Spleen (tissue), 11 donors: ENCODE measurements at regions not wholly inside any gene's neighbourhood (a gene's known extent, or its start where the extent isn't known, plus 50 kb on each side); places are given as distances from the start of the nearest gene placed in this dataset.

Source experiments
- DNase-seq: peaks from one replicate; pipeline ENCODE4 v3.0.0-alpha.2; 2020
- H3K27ac ChIP-seq, 8 donors: fragments of 200-600 bp; sonication (generic) in 7 of 8; 1 replicate in 4 of 8; 2 replicates in 4 of 8; pipeline versions ENCODE4 v1.5.0 to v1.8.0; 2016 to 2021; ENCODE audit warnings: inconsistent platforms in 4 of 8, mild to moderate bottlenecking in 4 of 8, moderate library complexity in 1 of 8
- H3K27me3 ChIP-seq, 7 donors: fragments of 200-600 bp; sonication (generic) in 6 of 7; replicated peaks in 1 of 7; 1 replicate in 4 of 7; 2 replicates in 3 of 7; pipeline versions ENCODE4 v1.5.0 to v1.8.0; 2016 to 2021; ENCODE audit warnings: inconsistent platforms in 3 of 7, mild to moderate bottlenecking in 1 of 7
- H3K36me3 ChIP-seq, 6 donors: fragments of 200-600 bp; sonication (generic) in 5 of 6; 1 replicate in 4 of 6; 2 replicates in 2 of 6; pipeline versions ENCODE4 v1.5.0 to v1.8.0; 2016 to 2021; ENCODE audit warnings: inconsistent platforms in 2 of 6
- H3K4me1 ChIP-seq, 6 donors: fragments of 200-600 bp; sonication (generic) in 5 of 6; 1 replicate in 3 of 6; 2 replicates in 3 of 6; pipeline versions ENCODE4 v1.5.0 to v1.8.0; 2016 to 2021; ENCODE audit warnings: inconsistent platforms in 3 of 6
- H3K4me3 ChIP-seq, 8 donors: fragments of 200-600 bp; sonication (generic) in 7 of 8; 1 replicate in 4 of 8; 2 replicates in 4 of 8; pipeline versions ENCODE4 v1.5.0 to v1.8.0; 2016 to 2021; ENCODE audit warnings: inconsistent platforms in 4 of 8, mild to moderate bottlenecking in 4 of 8, moderate library complexity in 2 of 8
- H3K9me3 ChIP-seq, 8 donors: fragments of 200-600 bp; sonication (generic) in 7 of 8; 1 replicate in 4 of 8; 2 replicates in 4 of 8; pipeline versions ENCODE4 v1.5.0 to v1.8.0; 2016 to 2021; ENCODE audit warnings: inconsistent platforms in 4 of 8
- POLR2A ChIP-seq, 3 donors: fragments of 450-650 bp; IDR thresholded peaks; one replicate each; pipeline ENCODE4 v1.5.1; 2017; ENCODE audit warnings: antibody characterized with exemption in 3 of 3, mild to moderate bottlenecking in 1 of 3
- POLR2AphosphoS5 ChIP-seq, 3 donors: sonication (generic); formaldehyde crosslinking; IDR thresholded peaks; one replicate each; pipeline ENCODE4 v1.5.1; 2017; ENCODE audit warnings: antibody characterized with exemption in 3 of 3
- whole genome bisulfite sequencing, 5 donors: extraction: QIAGEN DNeasy Blood & Tissue Kit in 3 of 5; methylation state at CpG; one replicate each; pipeline versions ENCODE4 v1.1.5 to v1.1.7; 2013 to 2018; 5-methylcytosine and 5-hydroxymethylcytosine counted together
- intact Hi-C: fragments of 100-400 bp; cut with DNase I; formaldehyde crosslinking; loops from one replicate; pipeline ENCODE4 v1.15.0; 2023; ENCODE audit warnings: low total_unique reads
- TF ChIP-seq, protein P1 (sequence below), 11 experiments: fragments of 200-600 bp in 7 of 11; fragments of 450-650 bp in 4 of 11; sonication (generic) in 4 of 11; IDR thresholded peaks in 8 of 11; conservative IDR thresholded peaks in 3 of 11; 1 replicate in 7 of 11; 2 replicates in 4 of 11; pipeline versions ENCODE4 v1.4.0 to v1.8.0; 2016 to 2021; ENCODE audit warnings: antibody characterized with exemption in 11 of 11, inconsistent platforms in 4 of 11, mild to moderate bottlenecking in 1 of 11
- donor health status: healthy with polysubstance abuse.
- donor health status: DM: no; HTN: no; CAD: no; lungs with moderate emphysema.
- donor health status: DM: no; HTN: no; CAD: no.
- donor health status: Bipolar disorder and iron deficiency.
- donor health status: healthy.
- donor health status: DM: no; HTN: no; CAD: no.
- donor health status: DM: yes; HTN: yes; CAD: no.

- Histone ChIP-seq H3K4me1 (no peaks in the 10 kb centered on the region), H3K27me3 (no peaks in the 10 kb centered on the region), H3K4me3 (no peak overlapping the region), H3K27ac (no peak overlapping the region), H3K36me3 (no peaks in the 10 kb centered on the region), H3K9me3 (no peaks in the 10 kb centered on the region)
- 71 to 86% (median 79%) methylated on average over 4 of the region's 4 CpGs for WGBS, 5 donors
- intact Hi-C loops: no loop called here
- no peak for DNase-seq
- TF ChIP-seq, protein P1, sequence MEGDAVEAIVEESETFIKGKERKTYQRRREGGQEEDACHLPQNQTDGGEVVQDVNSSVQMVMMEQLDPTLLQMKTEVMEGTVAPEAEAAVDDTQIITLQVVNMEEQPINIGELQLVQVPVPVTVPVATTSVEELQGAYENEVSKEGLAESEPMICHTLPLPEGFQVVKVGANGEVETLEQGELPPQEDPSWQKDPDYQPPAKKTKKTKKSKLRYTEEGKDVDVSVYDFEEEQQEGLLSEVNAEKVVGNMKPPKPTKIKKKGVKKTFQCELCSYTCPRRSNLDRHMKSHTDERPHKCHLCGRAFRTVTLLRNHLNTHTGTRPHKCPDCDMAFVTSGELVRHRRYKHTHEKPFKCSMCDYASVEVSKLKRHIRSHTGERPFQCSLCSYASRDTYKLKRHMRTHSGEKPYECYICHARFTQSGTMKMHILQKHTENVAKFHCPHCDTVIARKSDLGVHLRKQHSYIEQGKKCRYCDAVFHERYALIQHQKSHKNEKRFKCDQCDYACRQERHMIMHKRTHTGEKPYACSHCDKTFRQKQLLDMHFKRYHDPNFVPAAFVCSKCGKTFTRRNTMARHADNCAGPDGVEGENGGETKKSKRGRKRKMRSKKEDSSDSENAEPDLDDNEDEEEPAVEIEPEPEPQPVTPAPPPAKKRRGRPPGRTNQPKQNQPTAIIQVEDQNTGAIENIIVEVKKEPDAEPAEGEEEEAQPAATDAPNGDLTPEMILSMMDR (IDR thresholded peaks at IDR 0.05 in 8 of 11, conservative IDR thresholded peaks at IDR 0.05 in 3 of 11): no peak
- TF ChIP-seq POLR2A (IDR thresholded peaks at IDR 0.05) (no peak), POLR2AphosphoS5 (IDR thresholded peaks at IDR 0.05) (no peak)
Measured at GRCh38 chr3:76768912-76769311, 271.0 kb upstream of the ROBO2 start.

DNA sequence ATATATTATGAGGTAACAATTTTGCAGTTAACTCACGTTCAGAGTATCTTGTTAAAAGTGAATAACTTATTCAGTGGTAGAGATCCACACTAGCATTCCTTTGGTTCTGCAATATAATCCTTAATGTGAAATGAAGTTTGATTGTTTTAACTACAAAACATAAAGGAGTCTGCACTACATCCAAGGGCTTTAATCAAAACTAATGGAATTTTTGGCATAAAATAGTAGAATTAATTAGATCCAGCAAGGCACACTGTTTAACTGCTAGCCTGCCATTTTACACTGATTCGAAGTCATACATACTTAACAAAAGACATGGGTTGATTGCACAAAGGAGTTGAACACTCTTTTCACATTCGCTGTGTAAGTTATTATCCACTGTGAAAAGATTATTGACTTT, 263.0 kb upstream of the ROBO2 start:
- H3K27ac ChIP-seq: no peak overlapping the region
- WGBS, 5 donors: 78 to 92% (median 80%) methylated on average over 3 of the region's 3 CpGs
- DNase-seq: no peak
- H3K9me3 ChIP-seq: peaks cover 0 to 33% (median 19%) of the 10 kb centered on the region in 8 donors
- TF ChIP-seq POLR2AphosphoS5 (IDR thresholded peaks at IDR 0.05) (no peak), POLR2A (IDR thresholded peaks at IDR 0.05) (no peak)
- TF ChIP-seq, protein P1 (IDR thresholded peaks at IDR 0.05 in 8 of 11, conservative IDR thresholded peaks at IDR 0.05 in 3 of 11): no peak
- no peak overlapping the region for H3K4me3 ChIP-seq
- no peaks in the 10 kb centered on the region for H3K36me3 ChIP-seq
- no peaks in the 10 kb centered on the region for H3K27me3 ChIP-seq
- intact Hi-C loops: no loop called here
- H3K4me1 ChIP-seq: no peaks in the 10 kb centered on the region

GRCh38 chr3:76788206-76788605, 251.7 kb upstream of the ROBO2 start:
- TF ChIP-seq, protein P1 (IDR thresholded peaks at IDR 0.05 in 8 of 11, conservative IDR thresholded peaks at IDR 0.05 in 3 of 11): no peak
- TF ChIP-seq POLR2A (IDR thresholded peaks at IDR 0.05) (no peak), POLR2AphosphoS5 (IDR thresholded peaks at IDR 0.05) (no peak)
- intact Hi-C loops: no loop called here
- Histone ChIP-seq H3K27me3 (no peaks in the 10 kb centered on the region), H3K4me3 (no peak overlapping the region), H3K9me3 (peaks cover 0 to 27% (median 16%) of the 10 kb centered on the region in 8 donors), H3K36me3 (no peaks in the 10 kb centered on the region), H3K27ac (no peak overlapping the region), H3K4me1 (no peaks in the 10 kb centered on the region)
- no peak for DNase-seq

GRCh38 chr3:76789237-76789636, 250.7 kb upstream of the ROBO2 start:
- TF ChIP-seq, protein P1 (IDR thresholded peaks at IDR 0.05 in 8 of 11, conservative IDR thresholded peaks at IDR 0.05 in 3 of 11): no peak
- TF ChIP-seq POLR2AphosphoS5 (IDR thresholded peaks at IDR 0.05) (no peak), POLR2A (IDR thresholded peaks at IDR 0.05) (no peak)
- intact Hi-C loops: no loop called here
- Histone ChIP-seq H3K9me3 (peaks cover 0 to 17% (median 7%) of the 10 kb centered on the region in 8 donors), H3K4me1 (no peaks in the 10 kb centered on the region), H3K36me3 (no peaks in the 10 kb centered on the region), H3K4me3 (no peak overlapping the region), H3K27ac (no peak overlapping the region), H3K27me3 (no peaks in the 10 kb centered on the region)
- WGBS, 5 donors: 49 to 63% (median 53%) methylated on average over 4 of the region's 4 CpGs
- no peak for DNase-seq
